SK-N-SH treated with all-trans-retinoic acid at 6 μM for 48 hours (cell line): ENCODE measurements at regions not wholly inside any gene's neighbourhood (a gene's known extent, or its start where the extent isn't known, plus 50 kb on each side); places are given as distances from the start of the nearest gene placed in this dataset.

ENCODE experiments used
- ATAC-seq: fragments of 200-7000 bp; cut with Tn5 transposase; 3 replicates; pipeline ENCODE4 v1.9.1; 2020; ENCODE audit warnings: mild to moderate bottlenecking, moderate library complexity
- ARNTL ChIP-seq: fragments of 450-650 bp; formaldehyde crosslinking; IDR thresholded peaks from 2 replicates; pipeline ENCODE4 v1.5.0; 2020; ENCODE audit warnings: low read depth, mild to moderate bottlenecking, moderate library complexity, borderline replicate concordance
- BACH2 ChIP-seq: fragments of 250-450 bp; sonication (Bioruptor Pico); IDR thresholded peaks from 2 replicates; pipeline ENCODE4 v1.9.0; 2021; ENCODE audit warnings: mild to moderate bottlenecking, borderline replicate concordance
- CSDC2 ChIP-seq: fragments of 250-450 bp; sonication (Bioruptor Pico); IDR thresholded peaks from 2 replicates; pipeline ENCODE4 v1.5.0; 2020; ENCODE audit warnings: mild to moderate bottlenecking, moderate library complexity
- CSRNP3 ChIP-seq: fragments of 250-450 bp; sonication (Bioruptor Pico); IDR thresholded peaks from 2 replicates; pipeline ENCODE4 v1.5.1; 2021; ENCODE audit warnings: mild to moderate bottlenecking, moderate library complexity
- ESRRG ChIP-seq: fragments of 250-450 bp; sonication (Bioruptor Pico); IDR thresholded peaks from 2 replicates; pipeline ENCODE4 v1.6.1; 2021; ENCODE audit warnings: mild to moderate bottlenecking
- ISL1 ChIP-seq: fragments of 250-450 bp; sonication (Bioruptor Pico); IDR thresholded peaks from 2 replicates; pipeline ENCODE4 v2.1.2; 2022; ENCODE audit warnings: mild to moderate bottlenecking, moderate library complexity
- OSR1 ChIP-seq: fragments of 250-450 bp; sonication (Bioruptor Pico); IDR thresholded peaks from 2 replicates; pipeline ENCODE4 v1.8.0; 2022; ENCODE audit warnings: moderate library complexity, mild to moderate bottlenecking, inconsistent platforms
- PPARA ChIP-seq: fragments of 250-450 bp; sonication (Bioruptor Pico); IDR thresholded peaks from 2 replicates; pipeline ENCODE4 v1.5.0; 2020; ENCODE audit warnings: mild to moderate bottlenecking, borderline replicate concordance
- RARB ChIP-seq: fragments of 250-450 bp; sonication (Bioruptor Pico); IDR thresholded peaks from 2 replicates; pipeline ENCODE4 v1.8.0; 2021; ENCODE audit warnings: mild to moderate bottlenecking, moderate library complexity
- TSHZ2 ChIP-seq: fragments of 250-450 bp; sonication (Bioruptor Pico); IDR thresholded peaks from 2 replicates; pipeline ENCODE4 v1.5.0; 2020; ENCODE audit warnings: mild to moderate bottlenecking, moderate library complexity
- ZC3H10 ChIP-seq: fragments of 250-450 bp; sonication (Bioruptor Pico); IDR thresholded peaks from 2 replicates; pipeline ENCODE4 v1.5.1; 2021; ENCODE audit warnings: mild to moderate bottlenecking, moderate library complexity
- ZFP3 ChIP-seq: fragments of 250-450 bp; sonication (Bioruptor Pico); IDR thresholded peaks from 2 replicates; pipeline ENCODE4 v1.5.0; 2020; ENCODE audit warnings: mild to moderate bottlenecking, moderate library complexity
- ZFP30 ChIP-seq: fragments of 450-650 bp; formaldehyde crosslinking; IDR thresholded peaks from 2 replicates; pipeline ENCODE4 v1.5.0; 2022; ENCODE audit warnings: mild to moderate bottlenecking, moderate library complexity
- ZNF565 ChIP-seq: fragments of 450-650 bp; formaldehyde crosslinking; conservative IDR thresholded peaks from 2 replicates; pipeline ENCODE4 v1.5.0; 2020; ENCODE audit warnings: low read depth, mild to moderate bottlenecking, moderate library complexity
- ZNF70 ChIP-seq: fragments of 450-650 bp; formaldehyde crosslinking; IDR thresholded peaks from 2 replicates; pipeline ENCODE4 v1.5.0; 2020; ENCODE audit warnings: mild to moderate bottlenecking, moderate library complexity
- ZNF8 ChIP-seq: fragments of 450-650 bp; formaldehyde crosslinking; IDR thresholded peaks from 2 replicates; pipeline ENCODE4 v1.5.0; 2020; ENCODE audit warnings: mild to moderate bottlenecking, moderate library complexity
- TF ChIP-seq, protein P1 (sequence below): fragments of 250-450 bp; sonication (Bioruptor Pico); IDR thresholded peaks from 2 replicates; pipeline ENCODE4 v1.8.0; 2020; ENCODE audit warnings: mild to moderate bottlenecking, moderate library complexity, borderline replicate concordance
- TF ChIP-seq, protein P2 (sequence below): fragments of 250-450 bp; sonication (Bioruptor Pico); IDR thresholded peaks from 2 replicates; pipeline ENCODE4 v1.8.0; 2021; ENCODE audit warnings: low read depth, mild to moderate bottlenecking, moderate library complexity, borderline replicate concordance
- TF ChIP-seq, protein P3 (sequence below): fragments of 250-450 bp; sonication (Bioruptor Pico); IDR thresholded peaks from 2 replicates; pipeline ENCODE4 v1.5.1; 2020; ENCODE audit warnings: low read depth, mild to moderate bottlenecking, moderate library complexity

DNA sequence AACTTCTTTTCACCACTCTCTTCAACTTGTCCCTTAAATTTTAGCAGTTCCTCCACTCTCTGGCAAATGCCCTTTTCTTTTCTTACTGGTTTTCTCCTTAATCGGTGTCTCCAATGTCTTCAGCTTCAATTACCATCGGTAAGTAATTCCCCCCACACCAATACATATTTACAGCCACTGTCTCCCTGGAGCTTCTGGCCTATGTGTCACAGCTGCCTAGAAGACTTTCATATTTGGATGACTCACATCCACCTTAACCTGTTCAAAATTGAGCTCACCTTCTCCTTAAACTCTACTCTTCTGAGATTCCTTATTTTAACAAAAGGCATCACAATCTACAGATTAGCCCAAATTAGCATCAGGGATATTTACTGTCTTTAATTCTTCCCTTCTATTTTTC is 380.4 kb downstream of the POM121L12 start:
- ATAC-seq, result no peak
- no peak for TF ChIP-seq TSHZ2 (CRISPR knock-in tag)
- no peak for TF ChIP-seq CSDC2
- TF ChIP-seq, protein P1, sequence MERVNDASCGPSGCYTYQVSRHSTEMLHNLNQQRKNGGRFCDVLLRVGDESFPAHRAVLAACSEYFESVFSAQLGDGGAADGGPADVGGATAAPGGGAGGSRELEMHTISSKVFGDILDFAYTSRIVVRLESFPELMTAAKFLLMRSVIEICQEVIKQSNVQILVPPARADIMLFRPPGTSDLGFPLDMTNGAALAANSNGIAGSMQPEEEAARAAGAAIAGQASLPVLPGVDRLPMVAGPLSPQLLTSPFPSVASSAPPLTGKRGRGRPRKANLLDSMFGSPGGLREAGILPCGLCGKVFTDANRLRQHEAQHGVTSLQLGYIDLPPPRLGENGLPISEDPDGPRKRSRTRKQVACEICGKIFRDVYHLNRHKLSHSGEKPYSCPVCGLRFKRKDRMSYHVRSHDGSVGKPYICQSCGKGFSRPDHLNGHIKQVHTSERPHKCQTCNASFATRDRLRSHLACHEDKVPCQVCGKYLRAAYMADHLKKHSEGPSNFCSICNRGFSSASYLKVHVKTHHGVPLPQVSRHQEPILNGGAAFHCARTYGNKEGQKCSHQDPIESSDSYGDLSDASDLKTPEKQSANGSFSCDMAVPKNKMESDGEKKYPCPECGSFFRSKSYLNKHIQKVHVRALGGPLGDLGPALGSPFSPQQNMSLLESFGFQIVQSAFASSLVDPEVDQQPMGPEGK (CRISPR knock-in tag), result no peak
- TF ChIP-seq CSRNP3 (CRISPR knock-in tag), result no peak
- no peak for TF ChIP-seq OSR1 (CRISPR knock-in tag)
- TF ChIP-seq, protein P2, sequence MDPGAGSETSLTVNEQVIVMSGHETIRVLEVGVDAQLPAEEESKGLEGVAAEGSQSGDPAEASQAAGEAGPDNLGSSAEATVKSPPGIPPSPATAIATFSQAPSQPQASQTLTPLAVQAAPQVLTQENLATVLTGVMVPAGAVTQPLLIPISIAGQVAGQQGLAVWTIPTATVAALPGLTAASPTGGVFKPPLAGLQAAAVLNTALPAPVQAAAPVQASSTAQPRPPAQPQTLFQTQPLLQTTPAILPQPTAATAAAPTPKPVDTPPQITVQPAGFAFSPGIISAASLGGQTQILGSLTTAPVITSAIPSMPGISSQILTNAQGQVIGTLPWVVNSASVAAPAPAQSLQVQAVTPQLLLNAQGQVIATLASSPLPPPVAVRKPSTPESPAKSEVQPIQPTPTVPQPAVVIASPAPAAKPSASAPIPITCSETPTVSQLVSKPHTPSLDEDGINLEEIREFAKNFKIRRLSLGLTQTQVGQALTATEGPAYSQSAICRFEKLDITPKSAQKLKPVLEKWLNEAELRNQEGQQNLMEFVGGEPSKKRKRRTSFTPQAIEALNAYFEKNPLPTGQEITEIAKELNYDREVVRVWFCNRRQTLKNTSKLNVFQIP (CRISPR knock-in tag), result no peak

DNA sequence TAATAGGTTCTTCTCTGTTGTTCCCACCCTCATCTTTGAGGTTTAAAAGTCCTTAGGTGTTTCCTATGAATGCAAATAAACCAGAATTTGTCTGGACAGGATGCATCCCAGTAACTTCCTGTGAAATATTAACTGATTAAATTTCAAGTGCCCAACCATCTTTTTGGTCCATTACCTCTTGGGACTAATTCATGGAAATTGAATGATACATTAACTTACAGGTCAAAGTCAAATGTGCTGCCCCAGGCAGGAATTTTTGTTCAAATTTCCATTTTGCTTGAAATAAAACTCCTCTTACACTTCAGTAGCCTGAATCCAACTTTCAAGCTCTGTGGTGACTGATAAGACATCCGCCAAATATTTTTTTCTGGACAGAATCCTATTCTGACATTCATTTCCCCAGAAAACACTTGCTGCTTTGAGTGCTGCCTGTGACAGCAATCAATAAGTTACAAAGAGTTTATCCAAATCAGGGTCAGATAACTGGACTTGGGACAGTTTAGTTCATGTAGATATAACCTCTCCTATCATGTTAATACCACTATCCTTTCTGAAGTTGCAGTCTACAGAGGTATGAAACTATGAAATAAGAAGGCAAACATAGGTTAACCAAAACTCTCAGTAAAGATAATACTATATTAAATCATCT is 383.5 kb downstream of the POM121L12 start:
- ATAC-seq, result no peak
- TF ChIP-seq RARB (CRISPR knock-in tag) (no peak), ZNF70 (no peak), CSRNP3 (CRISPR knock-in tag) (no peak), ZFP30 (CRISPR knock-in tag) (no peak), ZC3H10 (CRISPR knock-in tag) (no peak), PPARA (CRISPR knock-in tag) (no peak), ZFP3 (CRISPR knock-in tag) (no peak), CSDC2 (no peak), ZNF8 (CRISPR knock-in tag) (no peak), ZNF565 (no peak)
- TF ChIP-seq, protein P3, sequence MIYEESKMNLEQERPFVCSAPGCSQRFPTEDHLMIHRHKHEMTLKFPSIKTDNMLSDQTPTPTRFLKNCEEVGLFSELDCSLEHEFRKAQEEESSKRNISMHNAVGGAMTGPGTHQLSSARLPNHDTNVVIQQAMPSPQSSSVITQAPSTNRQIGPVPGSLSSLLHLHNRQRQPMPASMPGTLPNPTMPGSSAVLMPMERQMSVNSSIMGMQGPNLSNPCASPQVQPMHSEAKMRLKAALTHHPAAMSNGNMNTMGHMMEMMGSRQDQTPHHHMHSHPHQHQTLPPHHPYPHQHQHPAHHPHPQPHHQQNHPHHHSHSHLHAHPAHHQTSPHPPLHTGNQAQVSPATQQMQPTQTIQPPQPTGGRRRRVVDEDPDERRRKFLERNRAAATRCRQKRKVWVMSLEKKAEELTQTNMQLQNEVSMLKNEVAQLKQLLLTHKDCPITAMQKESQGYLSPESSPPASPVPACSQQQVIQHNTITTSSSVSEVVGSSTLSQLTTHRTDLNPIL, result no peak

GRCh38 chr7:53420550-53420949 is 385.1 kb downstream of the POM121L12 start:
- no peak for TF ChIP-seq ZNF70
- TF ChIP-seq ESRRG, result no peak
- TF ChIP-seq OSR1 (CRISPR knock-in tag), result no peak
- no peak for TF ChIP-seq BACH2 (CRISPR knock-in tag)
- no peak for TF ChIP-seq CSDC2
- TF ChIP-seq ZNF565, result no peak
- TF ChIP-seq ZNF8 (CRISPR knock-in tag), result no peak
- no peak for TF ChIP-seq ZC3H10 (CRISPR knock-in tag)
- no peak for TF ChIP-seq ZFP30 (CRISPR knock-in tag)
- TF ChIP-seq ARNTL (CRISPR knock-in tag), result no peak
- TF ChIP-seq RARB (CRISPR knock-in tag), result no peak
- no peak for TF ChIP-seq ISL1 (CRISPR knock-in tag)
- no peak for TF ChIP-seq TSHZ2 (CRISPR knock-in tag)
- TF ChIP-seq, protein P3, result no peak
- TF ChIP-seq ZFP3 (CRISPR knock-in tag), result no peak
- ATAC-seq, result no peak
